Skeletal muscle tissue (tissue), 3 donors: ENCODE measurements at regions not wholly inside any gene's neighbourhood (a gene's known extent, or its start where the extent isn't known, plus 50 kb on each side); places are given as distances from the start of the nearest gene placed in this dataset.
"Not testable (repeated sequence)": the region's sequence is repeated elsewhere in the genome, so short reads cannot be mapped to it uniquely, and the experiment has no call there.

Experiments
- H3K27ac ChIP-seq: one replicate; pipeline ENCODE4 v1.7.0; 2013; ENCODE audit warnings: mild to moderate bottlenecking, low read depth, low read length, inconsistent platforms
- H3K27me3 ChIP-seq, 3 donors: one replicate each; pipeline ENCODE4 v1.7.0; 2013; ENCODE audit warnings: low read length in 3 of 3; ENCODE audit not compliant: control insufficient read depth in 3 of 3, insufficient read depth in 3 of 3
- H3K36me3 ChIP-seq, 3 donors: one replicate each; pipeline ENCODE4 v1.7.0; 2013; ENCODE audit warnings: low read length in 3 of 3; ENCODE audit not compliant: control insufficient read depth in 3 of 3, insufficient read depth in 3 of 3
- H3K4me1 ChIP-seq, 3 donors: one replicate each; pipeline ENCODE4 v1.7.0; 2013; ENCODE audit warnings: low read length in 3 of 3, mild to moderate bottlenecking in 3 of 3; ENCODE audit not compliant: control insufficient read depth in 3 of 3, insufficient read depth in 3 of 3
- H3K4me3 ChIP-seq, 3 donors: one replicate each; pipeline ENCODE4 v1.7.0; 2013; ENCODE audit warnings: low read length in 3 of 3
- H3K9ac ChIP-seq, 3 donors: one replicate each; pipeline ENCODE4 v1.7.0; 2013; ENCODE audit warnings: low read length in 3 of 3, mild to moderate bottlenecking in 3 of 3, moderate library complexity in 2 of 3, low read depth in 1 of 3
- H3K9me3 ChIP-seq, 3 donors: one replicate each; pipeline ENCODE4 v1.7.0; 2013; ENCODE audit warnings: low read length in 3 of 3; ENCODE audit not compliant: control insufficient read depth in 3 of 3
- donor health status: Osteomylitis.

DNA sequence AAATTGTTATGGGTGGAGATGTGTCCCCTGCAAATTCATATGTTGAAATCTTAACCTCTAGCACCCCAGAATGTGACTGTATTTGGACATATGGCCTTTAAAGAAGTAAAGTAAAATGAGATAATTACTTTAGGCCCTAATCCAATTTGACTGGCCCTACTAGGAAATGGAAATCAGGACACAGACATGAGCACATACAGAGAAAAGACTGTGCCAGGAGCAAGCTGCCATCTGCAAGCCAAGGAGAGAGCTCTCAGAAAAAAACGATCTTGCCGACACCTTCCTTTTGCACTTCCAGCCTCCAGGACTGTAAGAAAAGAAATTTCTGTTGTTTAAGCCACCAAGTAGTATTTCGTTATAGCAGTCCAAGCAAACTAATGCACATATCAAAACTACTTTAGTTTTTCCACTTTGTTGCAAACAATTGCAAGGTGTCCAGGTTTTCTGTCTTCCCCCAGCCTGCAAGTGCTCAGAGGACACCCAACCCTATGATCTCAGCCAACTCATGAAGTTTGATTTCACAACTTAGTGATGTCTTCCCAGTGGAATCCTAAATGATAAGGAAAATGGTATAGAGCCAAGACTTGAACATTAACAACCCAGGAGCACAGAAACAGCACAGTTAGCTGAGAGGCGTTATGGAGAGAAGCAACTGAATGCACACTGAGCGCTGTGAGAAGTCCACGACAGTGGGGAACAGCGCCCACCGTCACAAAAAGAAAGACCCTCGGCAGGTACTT lies 351.2 kb downstream of the BCL2L11 start:
- H3K9ac ChIP-seq, H3K4me1 ChIP-seq, H3K27me3 ChIP-seq, H3K9me3 ChIP-seq, H3K27ac ChIP-seq, H3K4me3 ChIP-seq, H3K36me3 ChIP-seq: not testable (repeated sequence)

DNA sequence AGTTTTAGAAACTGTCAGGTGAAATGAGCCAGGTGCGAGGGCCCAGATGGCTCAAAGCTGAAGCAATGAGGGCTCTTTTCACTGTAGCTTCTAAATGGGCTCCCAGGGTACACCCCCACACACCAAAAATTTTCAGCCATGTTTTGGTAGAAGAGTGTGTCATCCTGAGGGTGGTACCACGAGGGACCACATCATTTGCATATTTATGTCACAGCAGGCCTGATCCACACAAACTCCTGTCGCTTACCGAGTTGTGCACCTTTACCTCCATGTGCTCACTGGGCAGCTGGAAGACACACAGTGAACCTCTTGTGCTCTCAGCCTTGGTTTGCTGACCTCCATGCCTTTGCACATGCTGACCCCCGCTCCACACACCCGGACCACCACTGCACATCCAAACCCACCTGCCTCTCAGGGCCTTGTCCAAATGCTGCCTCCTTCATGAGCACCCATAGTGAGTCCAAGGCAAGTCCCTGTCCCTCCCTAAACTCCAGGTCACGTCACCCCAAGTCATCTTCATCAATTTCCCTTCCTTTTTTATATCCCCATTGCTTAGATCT lies 352.2 kb downstream of the BCL2L11 start:
- not testable (repeated sequence) for H3K9me3 ChIP-seq, H3K4me1 ChIP-seq, H3K4me3 ChIP-seq, H3K27ac ChIP-seq, H3K27me3 ChIP-seq, H3K9ac ChIP-seq, H3K36me3 ChIP-seq

DNA sequence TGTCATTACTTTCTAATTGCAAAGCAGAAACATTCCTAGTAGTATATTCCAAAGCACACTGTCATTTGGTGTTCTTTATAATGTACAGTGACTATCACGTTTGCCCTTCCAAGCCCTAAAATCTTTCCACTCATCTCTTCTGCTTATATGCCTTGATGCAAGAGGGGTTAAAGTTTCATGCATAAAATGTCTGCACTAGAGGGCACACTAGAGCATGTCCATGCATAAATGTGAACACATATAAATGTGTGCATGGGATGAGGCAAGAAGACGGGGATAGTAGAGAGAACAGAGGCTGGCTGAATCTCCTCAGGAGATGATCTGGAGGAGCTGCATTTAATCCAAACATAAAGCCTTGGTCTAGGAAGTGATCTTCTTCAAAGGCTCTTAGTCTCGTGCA lies 352.8 kb downstream of the BCL2L11 start:
- not testable (repeated sequence) for H3K9me3 ChIP-seq, H3K36me3 ChIP-seq, H3K27me3 ChIP-seq, H3K4me1 ChIP-seq, H3K4me3 ChIP-seq, H3K27ac ChIP-seq, H3K9ac ChIP-seq

DNA sequence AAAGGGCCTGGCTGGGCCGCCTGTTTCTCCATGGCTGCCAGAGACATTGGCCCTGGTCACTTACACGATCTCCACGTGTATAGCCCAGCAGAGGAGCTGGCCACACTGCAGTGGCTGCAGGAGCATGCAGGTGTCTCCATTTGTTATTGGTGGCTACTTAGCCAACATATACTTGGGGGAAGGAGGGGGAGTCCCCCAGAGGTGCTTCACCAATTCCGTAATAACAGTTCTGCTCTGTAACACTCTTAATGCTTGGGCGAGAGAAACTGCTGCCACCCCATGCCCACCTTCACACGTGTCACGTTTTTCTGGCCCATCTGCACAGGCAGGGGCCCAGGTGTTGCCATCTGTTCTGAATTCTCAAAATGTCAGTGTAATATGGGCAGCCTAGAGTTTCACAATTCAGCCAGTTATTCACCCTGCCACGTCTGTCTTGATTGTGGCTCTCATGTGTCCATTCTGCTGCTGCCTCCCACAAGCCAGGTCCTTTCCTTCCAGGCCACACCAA lies 353.5 kb downstream of the BCL2L11 start:
- not testable (repeated sequence) for H3K9ac ChIP-seq, H3K4me1 ChIP-seq

DNA sequence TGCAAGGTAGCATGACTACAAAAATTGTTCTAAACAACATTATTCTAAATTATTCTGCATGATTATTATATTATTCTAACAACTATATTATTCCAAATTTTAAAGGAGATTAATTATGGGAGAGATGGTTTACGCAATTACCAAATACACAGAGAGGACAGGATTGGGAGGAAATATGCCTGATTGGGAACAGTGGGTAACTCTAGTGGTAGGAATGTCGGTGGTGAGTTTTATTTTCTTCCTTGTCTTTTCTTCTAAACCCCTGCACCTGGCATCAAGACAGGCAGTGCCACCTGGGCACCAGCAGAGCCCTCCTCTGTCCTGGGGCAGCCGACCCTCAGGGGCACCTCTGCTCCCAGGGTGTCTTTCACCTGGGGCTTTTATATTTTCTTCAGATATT lies 357.6 kb downstream of the BCL2L11 start:
- not testable (repeated sequence) for H3K4me1 ChIP-seq, H3K27me3 ChIP-seq, H3K9me3 ChIP-seq, H3K4me3 ChIP-seq, H3K27ac ChIP-seq, H3K9ac ChIP-seq, H3K36me3 ChIP-seq

More for the DNA sequence above, 353.5 kb downstream of the BCL2L11 start:
- H3K27me3 ChIP-seq, H3K36me3 ChIP-seq, H3K9me3 ChIP-seq, H3K27ac ChIP-seq, H3K4me3 ChIP-seq: not testable (repeated sequence)

DNA sequence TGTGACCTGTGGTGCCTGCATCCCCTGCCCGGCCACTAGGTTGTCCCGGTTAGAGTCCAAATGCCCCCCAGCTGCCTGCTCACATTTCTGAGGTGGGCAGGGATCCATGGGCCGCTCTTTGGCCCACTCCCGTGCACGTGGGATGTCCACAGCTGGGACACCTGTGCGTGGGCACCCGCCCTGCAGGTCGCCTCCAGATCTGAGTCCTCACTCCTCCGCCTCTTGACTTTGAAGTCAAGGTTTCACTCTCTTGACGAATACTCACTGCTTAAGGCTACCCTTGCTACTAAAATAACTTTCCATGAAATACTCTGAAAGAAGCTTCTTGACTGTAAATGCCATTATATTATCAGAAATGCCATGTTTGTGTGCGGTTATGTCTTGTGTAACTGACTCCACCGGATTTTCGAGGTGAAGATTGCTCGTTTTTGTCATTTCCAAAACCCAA lies 358.2 kb downstream of the BCL2L11 start:
- not testable (repeated sequence) for H3K4me3 ChIP-seq, H3K9me3 ChIP-seq, H3K4me1 ChIP-seq, H3K9ac ChIP-seq, H3K27ac ChIP-seq, H3K36me3 ChIP-seq, H3K27me3 ChIP-seq

DNA sequence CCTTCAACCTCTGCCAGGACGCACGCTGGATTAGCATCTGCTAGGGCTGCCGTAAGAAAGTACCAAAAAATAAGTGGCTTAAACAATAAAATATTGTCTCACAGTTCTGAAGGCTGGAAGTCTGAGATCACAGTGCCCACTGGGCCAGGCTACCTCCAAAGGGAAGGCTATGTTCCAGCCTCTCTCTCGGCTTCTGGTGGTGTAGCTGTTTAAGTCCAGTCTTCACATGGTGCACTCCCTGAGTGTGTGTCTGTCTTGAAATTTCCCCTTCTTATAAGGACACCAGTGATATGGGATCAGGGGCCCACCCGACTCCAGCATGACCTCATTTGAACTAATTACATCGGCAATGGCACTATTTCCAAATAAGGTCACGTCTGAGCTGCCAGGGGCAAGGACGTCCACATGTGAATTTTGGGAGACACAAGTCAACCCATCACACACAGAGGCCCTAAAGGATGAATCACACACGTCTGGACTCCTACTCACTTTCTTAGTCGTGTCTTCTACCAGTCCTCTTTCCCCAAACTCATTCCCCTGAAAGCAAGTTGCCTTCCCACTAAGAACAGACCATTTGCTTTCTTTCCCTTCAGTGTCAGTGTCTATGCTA lies 359.4 kb downstream of the BCL2L11 start:
- H3K9ac ChIP-seq, H3K27ac ChIP-seq, H3K36me3 ChIP-seq, H3K27me3 ChIP-seq, H3K4me3 ChIP-seq, H3K9me3 ChIP-seq, H3K4me1 ChIP-seq: not testable (repeated sequence)

DNA sequence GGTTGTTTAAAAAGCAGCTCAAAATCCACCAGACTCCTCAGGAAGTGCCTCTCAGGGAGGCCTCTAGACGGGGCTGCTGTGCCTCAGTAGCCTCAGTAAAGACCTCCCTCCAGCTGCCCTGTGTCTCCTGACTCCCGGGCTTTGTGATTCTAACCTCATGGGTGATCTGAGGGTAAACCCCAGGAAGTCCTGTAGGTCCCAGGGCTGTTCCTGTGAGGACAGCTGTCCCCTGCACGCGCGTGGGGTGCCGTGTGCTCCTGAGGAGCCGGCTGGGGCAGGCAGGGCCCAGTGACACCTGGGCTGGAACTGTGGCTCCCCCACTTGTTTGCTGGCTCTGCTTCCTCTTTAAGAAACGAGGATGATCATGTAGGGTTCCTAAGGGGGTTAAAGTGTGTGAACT lies 359.9 kb downstream of the BCL2L11 start:
- H3K27me3 ChIP-seq, H3K9me3 ChIP-seq, H3K36me3 ChIP-seq, H3K4me1 ChIP-seq, H3K27ac ChIP-seq, H3K4me3 ChIP-seq, H3K9ac ChIP-seq: not testable (repeated sequence)

DNA sequence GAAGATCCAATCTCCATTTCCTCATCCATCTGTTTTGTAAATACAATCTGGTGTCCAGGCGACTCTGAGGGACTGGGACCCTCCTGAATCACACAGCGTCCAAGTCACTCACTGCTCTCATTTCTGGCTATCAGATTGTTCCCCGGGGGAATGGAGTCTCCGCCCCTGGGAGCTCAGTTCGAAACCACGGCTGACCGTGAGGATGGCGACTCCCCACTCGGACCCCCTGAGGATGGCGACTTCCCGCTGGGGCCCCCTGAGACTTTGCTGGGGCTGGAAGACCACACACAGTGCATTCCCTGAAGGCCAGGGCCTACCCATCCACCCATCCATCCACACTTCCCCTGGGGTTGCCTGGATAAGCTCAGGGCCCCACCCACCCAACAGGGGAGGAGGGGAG lies 360.5 kb downstream of the BCL2L11 start:
- not testable (repeated sequence) for H3K9ac ChIP-seq, H3K9me3 ChIP-seq, H3K36me3 ChIP-seq, H3K27ac ChIP-seq, H3K27me3 ChIP-seq, H3K4me1 ChIP-seq, H3K4me3 ChIP-seq

DNA sequence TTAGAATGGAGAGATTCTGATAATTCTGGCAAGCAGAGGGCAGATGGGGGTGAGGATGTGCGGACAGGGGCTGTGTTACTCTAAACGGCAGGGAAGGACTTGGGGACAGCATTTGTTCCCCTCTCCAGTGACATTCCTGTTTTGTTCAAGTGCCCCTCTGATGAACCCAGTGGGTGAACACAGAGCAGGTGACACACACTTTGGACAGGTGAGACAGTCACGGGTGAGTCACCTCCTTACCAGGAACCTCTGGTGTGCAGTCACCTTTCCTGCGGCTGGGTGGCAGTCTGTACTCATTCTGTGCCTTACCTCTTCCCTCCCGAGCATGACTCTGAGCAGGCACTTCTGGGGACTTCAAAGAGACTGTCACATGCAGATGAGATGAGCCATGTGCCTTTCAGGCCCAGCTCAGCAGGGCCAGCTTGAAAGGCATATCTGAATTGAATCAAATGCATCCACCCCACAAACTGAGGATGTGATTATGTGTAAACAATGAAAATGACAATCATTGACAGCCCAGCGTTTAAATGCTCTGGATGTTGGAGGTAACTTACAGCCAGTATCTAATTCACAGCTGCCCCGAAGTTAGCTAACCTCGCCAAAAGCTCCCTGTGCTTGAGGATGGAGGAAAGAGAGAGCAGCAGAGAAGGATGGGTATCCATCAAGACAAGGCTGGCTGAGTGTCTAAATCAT lies 362.4 kb downstream of the BCL2L11 start:
- not testable (repeated sequence) for H3K27me3 ChIP-seq, H3K9ac ChIP-seq, H3K27ac ChIP-seq, H3K4me3 ChIP-seq, H3K36me3 ChIP-seq, H3K4me1 ChIP-seq, H3K9me3 ChIP-seq
